Neural progenitor cell (in vitro differentiated cells): ENCODE measurements at regions not wholly inside any gene's neighbourhood (a gene's known extent, or its start where the extent isn't known, plus 50 kb on each side); places are given as distances from the start of the nearest gene placed in this dataset.

Source experiments
- DNase-seq: peaks from one replicate; pipeline ENCODE4 v3.0.0-alpha.2; 2016; ENCODE audit warnings: low spot score
- H2AFZ ChIP-seq: fragments of 200-600 bp; sonication (generic); replicated peaks from 2 replicates; pipeline ENCODE4 v1.6.1; 2016; ENCODE audit warnings: antibody characterized with exemption
- H3F3A ChIP-seq: fragments of 200-600 bp; sonication (generic); 2 replicates; pipeline ENCODE4 v1.6.1; 2016; ENCODE audit warnings: antibody characterized with exemption, low read depth
- H3K27ac ChIP-seq: fragments of 200-600 bp; sonication (generic); 2 replicates; pipeline ENCODE4 v1.5.1; 2016; ENCODE audit warnings: mild to moderate bottlenecking
- H3K27me3 ChIP-seq: fragments of 200-600 bp; sonication (generic); 2 replicates; pipeline ENCODE4 v1.6.1; 2016; ENCODE audit warnings: mild to moderate bottlenecking, moderate library complexity
- H3K36me3 ChIP-seq: fragments of 200-600 bp; sonication (generic); 2 replicates; pipeline ENCODE4 v1.5.1; 2016
- H3K4me1 ChIP-seq: fragments of 200-600 bp; sonication (generic); 2 replicates; pipeline ENCODE4 v1.6.1; 2016; ENCODE audit warnings: mixed run types
- H3K4me2 ChIP-seq: fragments of 200-600 bp; sonication (generic); 2 replicates; pipeline ENCODE4 v1.6.1; 2016
- H3K4me3 ChIP-seq: fragments of 200-600 bp; sonication (generic); 2 replicates; pipeline ENCODE4 v1.5.1; 2016
- H3K79me2 ChIP-seq: fragments of 200-600 bp; sonication (generic); 2 replicates; pipeline ENCODE4 v1.6.1; 2016; ENCODE audit warnings: low read depth
- H3K9ac ChIP-seq: fragments of 200-600 bp; sonication (generic); 2 replicates; pipeline ENCODE4 v1.6.1; 2016
- H3K9me3 ChIP-seq: fragments of 200-600 bp; sonication (generic); 2 replicates; pipeline ENCODE4 v1.5.1; 2016; ENCODE audit warnings: low read depth
- H4K20me1 ChIP-seq: fragments of 200-600 bp; sonication (generic); 2 replicates; pipeline ENCODE4 v1.6.1; 2016; ENCODE audit warnings: low read depth
- H3K27ac Mint-ChIP-seq: 3 replicates; pipeline ENCODE4 v1.8.0; 2021; ENCODE audit warnings: mixed read lengths
- H3K27me3 Mint-ChIP-seq: 2 replicates; pipeline ENCODE4 v1.8.0; 2022; ENCODE audit warnings: low read depth, mild to moderate bottlenecking, inconsistent platforms, moderate library complexity, mixed read lengths; ENCODE audit not compliant: insufficient read depth
- H3K36me3 Mint-ChIP-seq: 3 replicates; pipeline ENCODE4 v1.8.0; 2021; ENCODE audit warnings: mixed read lengths
- H3K4me1 Mint-ChIP-seq: 3 replicates; pipeline ENCODE4 v1.8.0; 2021; ENCODE audit warnings: mixed read lengths
- H3K4me3 Mint-ChIP-seq: 3 replicates; pipeline ENCODE4 v1.8.0; 2021; ENCODE audit warnings: mild to moderate bottlenecking, moderate library complexity, mixed read lengths
- H3K9me3 Mint-ChIP-seq: 3 replicates; pipeline ENCODE4 v1.8.0; 2020; ENCODE audit warnings: mixed read lengths
- CTCF ChIP-seq: fragments of 200-600 bp; sonication (generic); IDR thresholded peaks from 2 replicates; pipeline ENCODE4 v1.5.1; 2017; ENCODE audit warnings: antibody characterized with exemption, mild to moderate bottlenecking
- EZH2 ChIP-seq: fragments of 200-600 bp; sonication (generic); IDR thresholded peaks from 2 replicates; pipeline ENCODE4 v1.6.1; 2017; ENCODE audit warnings: antibody characterized with exemption, mild to moderate bottlenecking, moderate library complexity
- EZH2phosphoT487 ChIP-seq: fragments of 200-600 bp; sonication (generic); IDR thresholded peaks from 2 replicates; pipeline ENCODE4 v1.6.1; 2017; ENCODE audit warnings: antibody characterized with exemption

DNA sequence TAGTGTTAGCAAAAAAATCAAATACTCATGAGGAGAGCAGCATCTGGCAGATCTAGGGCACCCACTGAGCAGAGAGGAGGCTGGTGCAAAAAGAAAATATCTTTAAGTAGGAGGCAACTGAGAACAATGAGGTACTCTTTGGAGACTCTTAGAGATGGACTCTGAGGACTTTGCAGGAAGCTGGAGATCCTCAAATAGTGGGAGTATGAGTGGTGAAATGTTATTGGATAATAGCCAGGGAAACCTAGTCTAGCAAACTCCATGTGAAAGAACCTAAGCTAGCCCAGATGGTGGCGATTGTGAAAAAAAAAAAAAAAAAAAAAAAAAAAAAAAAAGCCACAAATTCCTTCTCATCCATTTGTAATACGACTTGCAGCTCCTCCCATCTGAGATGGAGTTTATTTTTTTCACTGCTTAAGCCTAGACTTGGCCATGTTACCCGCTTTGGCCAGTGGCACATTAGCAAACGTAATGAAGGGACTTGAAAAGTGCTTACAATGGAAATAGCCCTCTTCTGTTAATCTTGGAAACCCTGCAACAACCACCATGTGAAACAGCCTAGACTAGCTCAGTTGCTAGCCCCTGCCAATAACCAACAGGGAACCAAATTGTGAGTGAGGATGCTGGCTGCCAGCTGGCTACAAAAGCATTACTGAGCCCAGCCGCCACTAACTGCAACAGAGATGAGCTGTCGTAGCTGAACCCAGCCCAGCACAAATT is 476.2 kb downstream of the KLF12 start:
- H3K9me3 ChIP-seq = no peaks in the 10 kb centered on the region
- Mint-ChIP-seq H3K4me3 (no peak overlapping the region), H3K36me3 (no peaks in the 10 kb centered on the region), H3K4me1 (no peaks in the 10 kb centered on the region), H3K27me3 (no peaks in the 10 kb centered on the region), H3K27ac (no peak overlapping the region), H3K9me3 (peaks cover 2% of the 10 kb centered on the region)
- H3K27ac ChIP-seq = no peak overlapping the region
- DNase-seq = no peak
- no peak overlapping the region for H2AFZ ChIP-seq
- no peaks in the 10 kb centered on the region for H3K27me3 ChIP-seq
- H3F3A ChIP-seq = no peaks in the 10 kb centered on the region
- no peaks in the 10 kb centered on the region for H4K20me1 ChIP-seq
- no peak for TF ChIP-seq EZH2phosphoT487
- no peak for TF ChIP-seq CTCF
- no peak for TF ChIP-seq EZH2
- H3K79me2 ChIP-seq = no peaks in the 10 kb centered on the region
- no peak overlapping the region for H3K4me2 ChIP-seq
- no peak overlapping the region for H3K4me3 ChIP-seq
- no peak overlapping the region for H3K9ac ChIP-seq
- H3K4me1 ChIP-seq = no peaks in the 10 kb centered on the region
- no peaks in the 10 kb centered on the region for H3K36me3 ChIP-seq

GRCh38 chr13:73656863-73657262 is 477.3 kb downstream of the KLF12 start:
- Mint-ChIP-seq H3K4me3 (no peak overlapping the region), H3K4me1 (no peaks in the 10 kb centered on the region), H3K36me3 (no peaks in the 10 kb centered on the region), H3K9me3 (no peaks in the 10 kb centered on the region), H3K27me3 (no peaks in the 10 kb centered on the region), H3K27ac (no peak overlapping the region)
- Histone ChIP-seq H4K20me1 (no peaks in the 10 kb centered on the region), H2AFZ (no peak overlapping the region), H3K9ac (no peak overlapping the region), H3K27ac (no peak overlapping the region), H3K36me3 (no peaks in the 10 kb centered on the region), H3F3A (no peaks in the 10 kb centered on the region), H3K27me3 (no peaks in the 10 kb centered on the region), H3K4me2 (no peak overlapping the region), H3K4me3 (no peak overlapping the region), H3K9me3 (no peaks in the 10 kb centered on the region), H3K79me2 (no peaks in the 10 kb centered on the region), H3K4me1 (no peaks in the 10 kb centered on the region)
- DNase-seq = no peak
- TF ChIP-seq EZH2phosphoT487 (no peak), CTCF (no peak), EZH2 (no peak)

DNA sequence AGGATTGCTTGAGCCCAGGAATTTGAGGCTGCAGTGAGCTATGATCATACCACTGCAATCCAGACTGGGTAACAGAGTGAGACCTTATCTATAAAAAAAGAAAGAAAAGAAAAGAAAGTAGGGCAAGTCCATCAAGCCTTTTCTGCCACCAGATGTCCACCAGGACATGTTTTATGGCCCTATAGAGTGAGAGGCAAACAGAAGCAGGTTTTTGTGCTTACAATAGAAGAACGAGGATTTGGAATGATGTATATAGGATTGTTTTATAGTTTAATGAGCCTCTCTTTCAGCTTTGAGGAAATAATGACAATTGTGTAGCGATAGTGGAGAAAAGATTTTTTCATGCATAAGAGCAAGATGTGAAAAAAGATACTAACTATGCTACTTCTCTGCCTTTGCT is 480.5 kb downstream of the KLF12 start:
- H3K4me1 ChIP-seq = no peaks in the 10 kb centered on the region

More for the DNA sequence above, 480.5 kb downstream of the KLF12 start:
- no peaks in the 10 kb centered on the region for H3K36me3 ChIP-seq
- Mint-ChIP-seq H3K4me3 (no peak overlapping the region), H3K36me3 (no peaks in the 10 kb centered on the region), H3K27me3 (peaks cover 3% of the 10 kb centered on the region), H3K4me1 (no peaks in the 10 kb centered on the region), H3K9me3 (no peaks in the 10 kb centered on the region), H3K27ac (no peak overlapping the region)
- H2AFZ ChIP-seq = no peak overlapping the region
- H3K4me2 ChIP-seq = no peak overlapping the region
- no peaks in the 10 kb centered on the region for H4K20me1 ChIP-seq
- no peak overlapping the region for H3K9ac ChIP-seq
- H3K79me2 ChIP-seq = no peaks in the 10 kb centered on the region
- no peak for TF ChIP-seq CTCF
- no peak for TF ChIP-seq EZH2
- TF ChIP-seq EZH2phosphoT487 = no peak
- no peaks in the 10 kb centered on the region for H3K27me3 ChIP-seq
- no peaks in the 10 kb centered on the region for H3K9me3 ChIP-seq
- no peaks in the 10 kb centered on the region for H3F3A ChIP-seq
- H3K4me3 ChIP-seq = no peak overlapping the region
- DNase-seq = no peak
- no peak overlapping the region for H3K27ac ChIP-seq
